HG02973 (cell line): ENCODE measurements at regions not wholly inside any gene's neighbourhood (a gene's known extent, or its start where the extent isn't known, plus 50 kb on each side); places are given as distances from the start of the nearest gene placed in this dataset.

Experiments used
- ATAC-seq: cut with Tn5 transposase; IDR thresholded peaks from one replicate; pipeline ENCODE4 v1.9.1; 2021; ENCODE audit warnings: moderate library complexity; ENCODE audit not compliant: unreplicated experiment

DNA sequence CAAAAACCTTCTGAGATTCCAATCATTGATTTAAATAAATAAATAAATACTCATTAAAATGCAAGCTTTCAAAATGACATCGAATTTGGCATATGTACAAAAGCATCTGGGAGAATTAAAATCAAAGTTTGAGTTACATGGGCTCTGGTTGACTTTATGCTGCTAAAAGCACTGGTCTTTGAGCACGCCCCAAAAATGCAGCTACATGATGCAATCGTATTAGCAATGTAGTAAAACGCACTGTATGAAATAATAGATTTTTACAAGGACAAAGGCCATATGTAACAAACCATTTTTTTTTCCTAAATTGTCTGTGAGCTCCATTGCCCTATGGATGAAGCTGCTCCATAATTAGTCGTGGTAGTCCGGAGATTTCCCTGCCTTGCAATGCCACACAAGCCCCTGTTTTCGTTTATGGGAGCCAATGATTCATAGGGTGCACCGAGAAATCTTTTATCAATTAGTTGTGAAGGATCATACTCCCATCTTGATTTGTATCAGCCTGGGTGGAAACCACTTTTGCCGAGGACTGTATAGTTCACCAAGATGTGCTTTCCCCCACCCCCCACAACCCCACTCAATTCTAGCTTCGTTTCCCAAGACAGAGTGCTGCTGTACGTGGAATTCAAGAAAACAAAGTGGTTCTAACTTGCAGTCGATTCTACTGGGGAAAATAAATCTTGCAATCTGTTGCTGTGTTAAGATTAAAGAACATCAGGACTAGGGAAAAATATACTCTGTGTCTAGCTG lies 268.4 kb downstream of the IRS1 start:
- no peak for ATAC-seq

- no peak for ATAC-seq
Measured at GRCh38 chr2:226529556-226529955, 270.1 kb downstream of the IRS1 start.

GRCh38 chr2:226526716-226527115 lies 272.9 kb downstream of the IRS1 start:
- ATAC-seq: no peak

DNA sequence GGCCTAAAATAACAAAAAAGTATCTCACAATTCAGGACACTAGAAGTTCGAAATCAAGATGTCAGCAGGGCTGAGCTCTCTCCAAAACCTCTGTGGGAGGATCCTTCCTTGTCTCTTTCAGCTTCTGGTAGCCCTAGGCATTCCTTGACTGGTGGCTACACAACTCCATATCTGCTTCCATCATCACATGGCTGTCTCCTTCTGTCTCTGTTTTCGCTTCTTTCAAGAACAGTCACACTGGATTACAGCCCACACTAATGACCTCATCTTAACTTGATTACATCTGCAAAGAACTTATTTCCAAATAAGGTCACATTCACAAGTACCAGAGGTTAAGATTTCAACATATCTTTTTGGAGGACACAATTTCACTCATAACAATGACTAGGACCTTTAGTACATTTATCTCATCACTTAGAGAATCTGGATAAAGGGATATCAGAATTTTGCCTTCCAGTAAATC lies 275.2 kb downstream of the IRS1 start:
- no peak for ATAC-seq

DNA sequence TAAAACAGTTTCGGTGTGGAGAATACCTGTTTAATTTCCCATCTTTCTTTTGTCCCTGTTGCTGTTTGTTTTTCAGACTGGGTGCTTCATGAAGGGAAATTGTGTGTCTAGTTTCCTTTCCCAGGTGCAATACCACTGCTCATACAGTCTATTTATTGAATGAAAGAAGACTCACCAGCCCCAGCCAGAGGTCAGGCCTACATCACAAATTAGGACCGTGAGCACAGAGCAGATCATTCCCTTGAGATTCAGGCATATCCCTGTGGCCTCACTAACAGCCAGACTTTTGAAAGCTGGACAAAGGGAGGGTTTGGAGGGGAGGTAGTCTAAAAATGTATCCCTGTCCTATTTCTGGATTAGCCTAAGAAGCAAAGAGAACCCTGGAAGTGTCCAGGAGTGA lies 278.9 kb downstream of the IRS1 start:
- no peak for ATAC-seq

DNA sequence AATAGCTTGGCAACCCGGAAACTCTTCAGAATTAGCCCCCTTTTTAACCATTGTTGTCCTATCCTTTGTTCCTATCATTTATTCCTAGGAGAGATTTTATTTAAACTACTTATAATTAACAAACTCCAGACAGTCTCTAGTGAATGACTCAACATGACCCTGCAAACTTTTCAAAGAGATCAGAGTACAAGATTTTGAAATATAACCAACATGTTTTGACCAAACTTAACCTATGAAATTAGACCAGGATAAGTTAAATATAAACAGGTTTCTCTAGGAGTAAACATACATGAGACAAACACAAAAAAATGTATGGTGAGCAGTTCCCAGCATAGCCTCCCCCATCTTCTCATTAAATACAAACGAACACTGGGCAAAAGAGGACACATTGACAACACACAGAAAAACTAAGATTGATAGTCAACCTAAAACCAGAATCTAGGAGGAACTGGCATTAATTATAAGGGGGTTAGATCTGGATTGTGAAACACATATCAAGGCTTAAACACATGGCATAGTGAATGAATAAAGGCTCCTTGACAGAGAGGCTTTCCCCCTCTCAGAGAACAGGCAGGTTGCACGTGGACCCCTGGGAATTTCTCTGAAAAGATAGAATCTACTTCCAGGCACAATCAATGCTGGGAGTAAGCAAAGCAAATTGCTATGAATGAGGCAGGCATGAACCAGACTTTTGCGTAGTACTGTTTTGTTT lies 284.1 kb downstream of the IRS1 start:
- no peak for ATAC-seq

GRCh38 chr2:226514895-226515294 lies 284.7 kb downstream of the IRS1 start:
- ATAC-seq: no peak

- no peak for ATAC-seq
Measured at GRCh38 chr2:226511311-226511710, 288.3 kb downstream of the IRS1 start.

DNA sequence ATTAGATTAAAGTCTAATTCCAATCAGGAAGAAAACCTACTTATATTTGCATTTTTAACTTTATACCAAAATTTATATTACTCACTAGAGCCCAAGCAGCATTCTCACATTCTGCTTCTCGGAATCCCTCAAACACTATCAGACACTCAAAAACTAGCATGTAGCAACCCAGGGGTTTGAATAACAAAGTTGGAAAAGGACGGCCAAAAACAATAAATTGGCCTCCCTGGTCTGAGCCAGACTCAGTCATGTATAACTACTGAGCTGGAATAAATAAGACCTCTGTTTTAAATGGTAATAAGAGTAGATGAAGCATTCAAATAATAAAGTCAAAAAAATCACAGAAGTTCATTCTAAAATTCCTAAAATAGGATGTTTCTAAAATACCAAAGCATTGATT lies 290.9 kb downstream of the IRS1 start:
- ATAC-seq: no peak

GRCh38 chr2:226508005-226508404 lies 291.6 kb downstream of the IRS1 start:
- ATAC-seq: no peak

GRCh38 chr2:226497146-226497909 lies 302.3 kb downstream of the IRS1 start:
- ATAC-seq: no peak

GRCh38 chr2:226496273-226496550 lies 303.4 kb downstream of the IRS1 start:
- ATAC-seq: no peak

DNA sequence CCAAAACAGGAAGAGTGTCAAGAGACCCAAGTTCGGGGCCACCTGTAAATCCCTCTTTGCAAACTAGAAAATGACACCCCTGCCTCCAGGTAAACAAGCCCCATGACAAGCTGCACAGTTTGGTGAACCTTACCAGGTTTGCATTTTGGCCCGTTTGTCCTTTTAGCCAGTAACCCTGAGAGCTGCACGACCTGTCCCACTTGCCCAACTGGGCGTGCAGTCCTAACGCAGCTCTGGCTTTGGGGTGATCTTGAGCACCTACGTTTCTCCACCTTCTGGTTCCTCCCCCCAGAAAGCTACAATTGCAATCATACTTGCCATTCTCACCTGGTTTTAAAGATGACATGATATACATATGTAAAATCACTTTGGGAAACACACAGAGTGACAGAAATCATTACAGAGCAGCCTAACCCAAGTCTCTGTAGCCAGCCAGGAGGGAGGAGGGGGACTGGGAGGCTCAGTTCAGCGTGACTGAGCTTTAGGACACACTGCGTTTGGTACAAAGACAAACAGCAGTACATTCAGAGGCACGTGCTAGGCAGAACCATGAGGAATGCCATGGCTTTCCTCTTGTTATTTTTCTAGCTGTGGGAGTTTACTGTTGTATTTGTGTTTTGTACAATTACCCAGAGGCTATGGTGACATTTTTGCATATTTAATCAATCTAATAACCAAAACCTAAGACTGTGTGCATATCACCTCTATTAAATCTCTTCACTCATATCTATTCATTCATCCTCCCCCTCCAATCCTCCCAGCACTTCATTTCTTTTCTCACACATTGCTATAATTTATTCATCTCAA lies 304.0 kb downstream of the IRS1 start:
- ATAC-seq: no peak

DNA sequence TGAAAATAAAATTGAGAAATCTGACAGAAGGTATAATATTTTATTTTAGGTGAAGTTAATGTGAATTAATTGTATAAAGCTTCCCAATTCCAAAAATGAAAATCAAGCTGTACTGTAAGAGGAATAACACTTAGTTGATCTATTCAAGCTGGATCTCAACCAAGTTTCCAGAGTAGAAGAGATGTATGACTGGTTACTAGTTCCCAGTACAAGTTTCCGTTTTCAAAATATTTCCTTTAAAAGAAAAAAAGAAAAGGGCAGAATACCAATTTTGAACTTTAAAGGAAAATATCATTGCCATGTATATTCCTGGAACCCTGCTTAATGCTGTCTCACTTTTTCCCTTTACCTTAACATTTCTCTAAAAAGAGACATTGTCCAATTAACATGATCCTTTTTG lies 308.5 kb downstream of the IRS1 start:
- ATAC-seq: no peak

DNA sequence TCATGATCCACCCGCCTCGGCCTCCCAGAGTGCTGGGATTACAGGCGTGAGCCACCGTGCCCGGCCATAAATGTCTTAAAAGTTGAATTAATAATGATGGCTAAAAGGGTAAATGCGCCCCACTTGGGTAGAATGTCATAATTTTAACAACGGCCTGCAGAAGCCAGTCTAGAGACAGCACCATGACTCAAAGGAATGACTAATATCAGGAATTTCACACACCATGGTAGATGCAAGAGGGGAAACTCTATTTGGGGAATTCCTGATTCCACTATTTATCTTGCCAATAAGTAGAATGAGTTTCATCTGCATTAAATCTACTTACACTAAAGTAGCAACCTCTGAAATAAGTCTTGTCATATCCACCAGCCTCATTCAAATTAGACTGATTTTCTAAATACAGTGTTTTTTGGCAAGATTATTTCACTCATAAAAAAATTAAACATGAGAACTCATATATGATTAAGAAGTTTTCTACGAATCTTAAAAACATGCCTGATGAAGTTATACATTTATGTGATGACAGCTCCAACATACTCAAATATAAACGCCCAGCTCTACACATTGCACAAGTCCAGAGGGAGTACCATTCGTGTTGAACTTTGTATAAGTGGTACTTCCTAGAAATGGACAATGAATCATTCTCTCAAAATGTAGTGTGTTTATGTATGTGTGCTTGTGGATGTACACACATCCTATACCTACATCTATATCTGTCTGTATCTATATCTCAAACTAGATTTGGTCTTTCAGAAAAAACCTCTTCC lies 309.7 kb downstream of the IRS1 start:
- ATAC-seq: peak; percentile 60

DNA sequence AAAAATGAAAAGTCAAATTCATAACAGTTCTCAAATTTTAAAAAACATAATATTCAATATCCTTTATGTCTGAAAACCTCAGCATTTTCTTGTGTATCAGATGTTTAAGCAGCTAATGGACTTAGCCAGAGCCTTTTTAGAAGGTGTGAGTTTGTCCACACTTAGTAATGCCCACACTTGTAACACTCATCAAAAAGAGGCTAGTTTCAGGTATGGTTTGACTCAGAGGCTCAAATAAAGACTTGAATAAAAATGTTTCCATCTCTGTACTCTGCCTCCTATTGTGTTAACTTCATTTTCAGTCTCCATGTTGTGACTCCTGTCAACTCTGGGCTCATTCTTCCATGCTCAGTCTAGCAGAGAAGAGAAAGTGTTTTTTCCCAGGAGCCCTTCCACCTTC lies 311.6 kb downstream of the IRS1 start:
- ATAC-seq: no peak

DNA sequence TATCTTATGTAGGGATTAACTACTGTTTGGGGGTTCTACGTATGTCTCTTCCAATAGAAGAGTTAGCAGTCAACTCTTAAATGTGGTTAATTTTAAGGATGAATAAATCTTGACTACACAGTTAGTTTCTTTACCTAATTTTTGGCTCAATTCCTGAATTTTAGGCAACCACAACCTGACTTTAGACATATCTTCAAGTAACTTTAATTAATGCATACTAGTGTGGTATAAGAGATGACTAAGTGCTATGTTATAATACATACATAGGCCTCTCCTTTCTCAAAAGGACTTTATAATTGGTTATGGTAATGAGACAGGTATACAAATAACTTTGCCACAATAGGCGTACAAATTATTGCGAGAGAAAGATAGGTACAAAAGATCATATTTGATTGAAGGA lies 312.0 kb downstream of the IRS1 start:
- ATAC-seq: no peak

- ATAC-seq: no peak
Measured at GRCh38 chr2:226483745-226484619, 315.6 kb downstream of the IRS1 start.

DNA sequence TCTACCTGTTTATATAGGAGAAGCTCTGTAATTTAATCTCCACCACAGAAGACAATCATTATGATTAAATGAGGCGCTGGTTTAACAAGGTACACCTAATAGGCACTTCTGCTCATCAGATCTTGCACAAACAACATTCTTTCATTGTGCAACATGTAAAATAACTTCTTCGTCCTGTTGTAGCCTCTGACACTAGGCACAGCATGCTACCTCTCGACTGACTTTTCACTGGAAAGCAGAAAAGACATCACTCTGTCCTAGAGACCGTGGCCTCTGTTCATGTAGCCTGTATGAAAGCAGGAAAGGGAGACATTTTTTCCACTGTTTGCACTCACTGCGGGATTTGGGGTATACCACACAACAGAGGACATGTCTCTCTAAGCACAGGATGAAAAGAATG lies 316.5 kb downstream of the IRS1 start:
- no peak for ATAC-seq
